A549 (cell line): ENCODE measurements at regions not wholly inside any gene's neighbourhood (a gene's known extent, or its start where the extent isn't known, plus 50 kb on each side); places are given as distances from the start of the nearest gene placed in this dataset.

Source experiments
- ATAC-seq, 2 experiments: fragments of 200-7000 bp in 1 of 2; fragments of >200 bp in 1 of 2; cut with Nextera tagmentation in 1 of 2; cut with Tn5 transposase in 1 of 2; 3 replicates each; pipeline versions ENCODE4 v1.8.0 to v1.9.1; 2018 to 2020; ENCODE audit warnings: mild to moderate bottlenecking in 1 of 2, moderate library complexity in 1 of 2
- CTCF ChIA-PET: fragments of 300-600 bp; sonication (Branson Sonifier 250); formaldehyde crosslinking; extraction: SDS; loops from one replicate; lab custom pipeline; 2021; ENCODE audit warnings: antibody characterized with exemption, inconsistent platforms; lab: Yijun Ruan, JAX
- POLR2A ChIA-PET: fragments of 350-600 bp; formaldehyde crosslinking; extraction: SDS; loops from one replicate; lab custom pipeline; 2021; ENCODE audit warnings: antibody characterized with exemption, inconsistent platforms; lab: Yijun Ruan, JAX
- DNase-seq, 2 experiments: peaks; one replicate each; pipeline versions ENCODE4 v3.0.0 to v3.0.0-alpha.2; 2011 to 2016; ENCODE audit warnings: low read depth in 1 of 2, low spot score in 1 of 2
- FAIRE-seq: peaks from 2 replicates; lab custom pipeline; 2011; peaks lifted over from hg19 to GRCh38; lab: Jason Lieb, UNC
- H3K27ac ChIP-seq, 2 experiments: fragments of >200 bp; sonication (Bioruptor Twin); formaldehyde crosslinking; 3 replicates each; pipeline ENCODE4 v1.5.1; 2016 to 2017
- H3K4me1 ChIP-seq: fragments of >200 bp; sonication (Bioruptor Twin); formaldehyde crosslinking; 3 replicates; pipeline ENCODE4 v1.6.1; 2016
- H3K4me2 ChIP-seq: fragments of >200 bp; sonication (Bioruptor Twin); formaldehyde crosslinking; 3 replicates; pipeline ENCODE4 v1.6.1; 2016
- H3K4me3 ChIP-seq: fragments of >200 bp; sonication (Bioruptor Twin); formaldehyde crosslinking; 3 replicates; pipeline ENCODE4 v1.5.1; 2016
- H3K9me3 ChIP-seq: fragments of >200 bp; sonication (Bioruptor Twin); formaldehyde crosslinking; 3 replicates; pipeline ENCODE4 v1.6.1; 2016
- BCL3 ChIP-seq: fragments of >200 bp; sonication (Bioruptor Twin); formaldehyde crosslinking; IDR thresholded peaks from 3 replicates; pipeline ENCODE4 v1.6.1; 2016
- BHLHE40 ChIP-seq: IDR thresholded peaks from 2 replicates; pipeline ENCODE4 v1.6.1; 2012; ENCODE audit warnings: low read depth, low read length, inconsistent platforms
- CBX2 ChIP-seq: fragments of 200-600 bp; sonication (generic); IDR thresholded peaks from 2 replicates; pipeline ENCODE4 v1.6.1; 2016; ENCODE audit warnings: low read depth, mild to moderate bottlenecking, borderline replicate concordance
- CBX8 ChIP-seq: fragments of 200-600 bp; sonication (generic); IDR thresholded peaks from 2 replicates; pipeline ENCODE4 v1.6.1; 2016
- CHD4 ChIP-seq: fragments of 200-600 bp; sonication (generic); IDR thresholded peaks from 2 replicates; pipeline ENCODE4 v1.6.1; 2016; ENCODE audit warnings: antibody characterized with exemption, mild to moderate bottlenecking, borderline replicate concordance
- E2F6 ChIP-seq: IDR thresholded peaks from 2 replicates; pipeline ENCODE4 v1.6.1; 2012; ENCODE audit warnings: low read depth, borderline replicate concordance
- EHF ChIP-seq: fragments of 250-450 bp; sonication (Bioruptor Pico); IDR thresholded peaks from 2 replicates; pipeline ENCODE4 v1.5.0; 2020; ENCODE audit warnings: mild to moderate bottlenecking
- EHMT2 ChIP-seq: fragments of 200-600 bp; sonication (generic); IDR thresholded peaks from 2 replicates; pipeline ENCODE4 v1.6.1; 2016; ENCODE audit warnings: antibody characterized with exemption, low read depth, mild to moderate bottlenecking, moderate library complexity
- ELK1 ChIP-seq: fragments of 150-350 bp; IDR thresholded peaks from 2 replicates; pipeline ENCODE4 v1.6.1; 2014; ENCODE audit warnings: low read depth, mild to moderate bottlenecking, low read length
- ESRRA ChIP-seq: fragments of 150-350 bp; IDR thresholded peaks from 2 replicates; pipeline ENCODE4 v1.6.1; 2014; ENCODE audit warnings: mild to moderate bottlenecking, low read length, borderline replicate concordance
- FOSL2 ChIP-seq, 2 experiments: fragments of 450-650 bp in 1 of 2; fragments of >200 bp in 1 of 2; sonication (Bioruptor Twin) in 1 of 2; formaldehyde crosslinking; IDR thresholded peaks; 2 replicates each; pipeline versions ENCODE4 v1.5.0 to v1.6.1; 2016 to 2020; ENCODE audit warnings: mild to moderate bottlenecking in 1 of 2, moderate library complexity in 1 of 2
- FOXS1 ChIP-seq: fragments of 250-450 bp; sonication (Bioruptor Pico); IDR thresholded peaks from 2 replicates; pipeline ENCODE4 v1.5.0; 2020; ENCODE audit warnings: mild to moderate bottlenecking, moderate library complexity
- HDAC2 ChIP-seq: fragments of 200-600 bp; sonication (generic); IDR thresholded peaks from 2 replicates; pipeline ENCODE4 v1.6.1; 2016
- JUN ChIP-seq, 2 experiments: fragments of >200 bp; sonication (Bioruptor Twin); formaldehyde crosslinking; IDR thresholded peaks; 2 replicates in 1 of 2; 3 replicates in 1 of 2; pipeline ENCODE4 v1.6.1; 2016 to 2017
- KDM5A ChIP-seq: fragments of 200-600 bp; sonication (generic); IDR thresholded peaks from 2 replicates; pipeline ENCODE4 v1.6.1; 2016; ENCODE audit warnings: antibody characterized with exemption, mild to moderate bottlenecking
- MAFK ChIP-seq: fragments of 450-650 bp; IDR thresholded peaks from 2 replicates; pipeline ENCODE4 v1.6.1; 2014; ENCODE audit not compliant: partially characterized antibody
- MAZ ChIP-seq: fragments of 150-350 bp; IDR thresholded peaks from 2 replicates; pipeline ENCODE4 v1.6.1; 2014; ENCODE audit warnings: antibody characterized with exemption, low read depth, low read length, borderline replicate concordance
- NPAS2 ChIP-seq: fragments of 250-450 bp; sonication (Bioruptor Pico); IDR thresholded peaks from 2 replicates; pipeline ENCODE4 v1.8.0; 2022; ENCODE audit warnings: mild to moderate bottlenecking, moderate library complexity, borderline replicate concordance
- POLR2A ChIP-seq: IDR thresholded peaks from 2 replicates; pipeline ENCODE4 v1.6.1; 2012; ENCODE audit warnings: mild to moderate bottlenecking, low read length
- RNF2 ChIP-seq: fragments of 200-600 bp; sonication (generic); IDR thresholded peaks from 2 replicates; pipeline ENCODE4 v1.6.1; 2016; ENCODE audit warnings: low read depth, mild to moderate bottlenecking, antibody characterized with exemption, moderate library complexity, borderline replicate concordance
- SMC3 ChIP-seq: fragments of >200 bp; sonication (Bioruptor Twin); formaldehyde crosslinking; IDR thresholded peaks from 3 replicates; pipeline ENCODE4 v1.6.1; 2018; ENCODE audit warnings: inconsistent platforms
- TFCP2L1 ChIP-seq: fragments of 250-450 bp; sonication (Bioruptor Pico); IDR thresholded peaks from 2 replicates; pipeline ENCODE4 v1.5.0; 2021; ENCODE audit warnings: mild to moderate bottlenecking
- USF2 ChIP-seq: fragments of 450-650 bp; IDR thresholded peaks from 2 replicates; pipeline ENCODE4 v1.6.1; 2014; ENCODE audit warnings: antibody characterized with exemption
- WGBS: methylation state at CpG from one replicate; pipeline ENCODE4 v1.1.6; 2017; ENCODE audit errors: missing lambda C conversion rate; 5-methylcytosine and 5-hydroxymethylcytosine counted together
- TF ChIP-seq, protein P1 (sequence below): fragments of >200 bp; sonication (Bioruptor Twin); formaldehyde crosslinking; IDR thresholded peaks from 2 replicates; pipeline ENCODE4 v1.6.1; 2016
- TF ChIP-seq, protein P2 (sequence below): IDR thresholded peaks from 2 replicates; pipeline ENCODE4 v1.6.1; 2012
- TF ChIP-seq, protein P3 (sequence below): fragments of 200-600 bp; sonication (generic); IDR thresholded peaks from 2 replicates; pipeline ENCODE4 v1.6.1; 2016; ENCODE audit warnings: antibody characterized with exemption, mild to moderate bottlenecking, moderate library complexity

DNA sequence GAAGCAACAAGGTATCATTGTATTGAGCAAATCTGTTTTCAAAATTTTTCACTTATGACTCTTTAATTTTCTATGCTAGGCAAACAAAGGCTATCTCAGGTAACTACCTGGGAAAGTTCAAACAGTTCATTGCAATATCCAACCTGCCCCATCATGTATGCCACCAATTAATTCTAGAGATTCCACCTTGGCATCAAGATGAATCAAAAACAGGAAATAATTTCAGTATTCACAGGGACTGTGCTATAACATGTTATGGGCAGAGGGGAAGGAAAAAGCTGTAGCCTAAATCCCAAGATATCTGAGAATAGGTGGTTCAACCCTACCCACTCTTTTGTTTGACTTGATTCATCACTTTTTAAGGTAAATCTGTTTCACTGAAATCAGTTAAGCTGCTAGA is 67.5 kb upstream of the SH3GLB1 start:
- H3K4me2 ChIP-seq = no peak overlapping the region
- TF ChIP-seq E2F6 = no peak
- no peak for TF ChIP-seq BCL3
- TF ChIP-seq, protein P1, sequence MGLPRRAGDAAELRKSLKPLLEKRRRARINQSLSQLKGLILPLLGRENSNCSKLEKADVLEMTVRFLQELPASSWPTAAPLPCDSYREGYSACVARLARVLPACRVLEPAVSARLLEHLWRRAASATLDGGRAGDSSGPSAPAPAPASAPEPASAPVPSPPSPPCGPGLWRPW = no peak
- TF ChIP-seq, protein P2, sequence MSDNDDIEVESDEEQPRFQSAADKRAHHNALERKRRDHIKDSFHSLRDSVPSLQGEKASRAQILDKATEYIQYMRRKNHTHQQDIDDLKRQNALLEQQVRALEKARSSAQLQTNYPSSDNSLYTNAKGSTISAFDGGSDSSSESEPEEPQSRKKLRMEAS = no peak
- TF ChIP-seq CHD4 = no peak
- TF ChIP-seq BHLHE40 = no peak
- no peak for TF ChIP-seq FOXS1 (CRISPR knock-in tag)
- no peak for TF ChIP-seq CBX2
- TF ChIP-seq, protein P3, sequence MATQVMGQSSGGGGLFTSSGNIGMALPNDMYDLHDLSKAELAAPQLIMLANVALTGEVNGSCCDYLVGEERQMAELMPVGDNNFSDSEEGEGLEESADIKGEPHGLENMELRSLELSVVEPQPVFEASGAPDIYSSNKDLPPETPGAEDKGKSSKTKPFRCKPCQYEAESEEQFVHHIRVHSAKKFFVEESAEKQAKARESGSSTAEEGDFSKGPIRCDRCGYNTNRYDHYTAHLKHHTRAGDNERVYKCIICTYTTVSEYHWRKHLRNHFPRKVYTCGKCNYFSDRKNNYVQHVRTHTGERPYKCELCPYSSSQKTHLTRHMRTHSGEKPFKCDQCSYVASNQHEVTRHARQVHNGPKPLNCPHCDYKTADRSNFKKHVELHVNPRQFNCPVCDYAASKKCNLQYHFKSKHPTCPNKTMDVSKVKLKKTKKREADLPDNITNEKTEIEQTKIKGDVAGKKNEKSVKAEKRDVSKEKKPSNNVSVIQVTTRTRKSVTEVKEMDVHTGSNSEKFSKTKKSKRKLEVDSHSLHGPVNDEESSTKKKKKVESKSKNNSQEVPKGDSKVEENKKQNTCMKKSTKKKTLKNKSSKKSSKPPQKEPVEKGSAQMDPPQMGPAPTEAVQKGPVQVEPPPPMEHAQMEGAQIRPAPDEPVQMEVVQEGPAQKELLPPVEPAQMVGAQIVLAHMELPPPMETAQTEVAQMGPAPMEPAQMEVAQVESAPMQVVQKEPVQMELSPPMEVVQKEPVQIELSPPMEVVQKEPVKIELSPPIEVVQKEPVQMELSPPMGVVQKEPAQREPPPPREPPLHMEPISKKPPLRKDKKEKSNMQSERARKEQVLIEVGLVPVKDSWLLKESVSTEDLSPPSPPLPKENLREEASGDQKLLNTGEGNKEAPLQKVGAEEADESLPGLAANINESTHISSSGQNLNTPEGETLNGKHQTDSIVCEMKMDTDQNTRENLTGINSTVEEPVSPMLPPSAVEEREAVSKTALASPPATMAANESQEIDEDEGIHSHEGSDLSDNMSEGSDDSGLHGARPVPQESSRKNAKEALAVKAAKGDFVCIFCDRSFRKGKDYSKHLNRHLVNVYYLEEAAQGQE = no peak
- TF ChIP-seq MAFK = no peak
- no peak for TF ChIP-seq SMC3
- no peak for TF ChIP-seq EHF (CRISPR knock-in tag)
- TF ChIP-seq RNF2 = no peak
- TF ChIP-seq CBX8 = no peak
- TF ChIP-seq ESRRA = no peak
- TF ChIP-seq POLR2A = no peak
- TF ChIP-seq EHMT2 = no peak
- no peak for TF ChIP-seq ELK1
- no peak for TF ChIP-seq MAZ
- no peak for TF ChIP-seq HDAC2
- TF ChIP-seq, all 56 proteins: peak for 0
- ChIA-PET POLR2A (no interaction called here), CTCF (no interaction called here)
- FAIRE-seq (no peak), ATAC-seq (no peak), DNase-seq (no peak)
- Histone ChIP-seq H3K4me3 (no peak overlapping the region), H3K9me3 (no peaks in the 10 kb centered on the region), H3K4me1 (no peaks in the 10 kb centered on the region), H3K27ac (no peak overlapping the region)

- DNase-seq (no peak), FAIRE-seq (no peak), ATAC-seq (no peak)
- POLR2A ChIA-PET = no interaction called here
- H3K27ac ChIP-seq = no peak overlapping the region
- no peak overlapping the region for H3K4me2 ChIP-seq
- H3K4me1 ChIP-seq = no peaks in the 10 kb centered on the region
- no peak overlapping the region for H3K4me3 ChIP-seq
- CTCF ChIA-PET = no interaction called here
- no peaks in the 10 kb centered on the region for H3K9me3 ChIP-seq
- WGBS = 26% methylated on average over 6 of the region's 6 CpGs
- TF ChIP-seq TFCP2L1 (CRISPR knock-in tag) (no peak), MAFK (no peak), KDM5A (no peak), JUN (IDR thresholded peaks at IDR 0.05) (no peak), NPAS2 (CRISPR knock-in tag) (no peak), CHD4 (no peak), FOSL2 (IDR thresholded peaks at IDR 0.05) (no peak), FOSL2 (CRISPR knock-in tag; IDR thresholded peaks at IDR 0.05) (no peak), CBX2 (no peak), USF2 (no peak)
- TF ChIP-seq, protein P3 = no peak
These were observed 64.2 kb upstream of the SH3GLB1 start for GRCh38 chr1:86640161-86640670.
